Fibroblast of the aortic adventitia (primary cell): ENCODE measurements at regions not wholly inside any gene's neighbourhood (a gene's known extent, or its start where the extent isn't known, plus 50 kb on each side); places are given as distances from the start of the nearest gene placed in this dataset.

Experiments used
- DNase-seq: peaks from one replicate; pipeline ENCODE4 v3.0.0-alpha.2; 2010; ENCODE audit warnings: low read depth
- H3K4me3 ChIP-seq: 2 replicates; pipeline ENCODE4 v1.5.1; 2011; ENCODE audit warnings: low read depth, mild to moderate bottlenecking, control low read depth, low read length, moderate library complexity
- TF ChIP-seq, protein P1 (sequence below): IDR thresholded peaks from 2 replicates; pipeline ENCODE4 v1.5.1; 2011; ENCODE audit warnings: mild to moderate bottlenecking, low read length, control low read depth, inconsistent platforms; ENCODE audit not compliant: insufficient read depth

GRCh38 chr4:106594291-106594952 is 225.8 kb upstream of the GIMD1 start:
- no peak overlapping the region for H3K4me3 ChIP-seq
- TF ChIP-seq, protein P1, sequence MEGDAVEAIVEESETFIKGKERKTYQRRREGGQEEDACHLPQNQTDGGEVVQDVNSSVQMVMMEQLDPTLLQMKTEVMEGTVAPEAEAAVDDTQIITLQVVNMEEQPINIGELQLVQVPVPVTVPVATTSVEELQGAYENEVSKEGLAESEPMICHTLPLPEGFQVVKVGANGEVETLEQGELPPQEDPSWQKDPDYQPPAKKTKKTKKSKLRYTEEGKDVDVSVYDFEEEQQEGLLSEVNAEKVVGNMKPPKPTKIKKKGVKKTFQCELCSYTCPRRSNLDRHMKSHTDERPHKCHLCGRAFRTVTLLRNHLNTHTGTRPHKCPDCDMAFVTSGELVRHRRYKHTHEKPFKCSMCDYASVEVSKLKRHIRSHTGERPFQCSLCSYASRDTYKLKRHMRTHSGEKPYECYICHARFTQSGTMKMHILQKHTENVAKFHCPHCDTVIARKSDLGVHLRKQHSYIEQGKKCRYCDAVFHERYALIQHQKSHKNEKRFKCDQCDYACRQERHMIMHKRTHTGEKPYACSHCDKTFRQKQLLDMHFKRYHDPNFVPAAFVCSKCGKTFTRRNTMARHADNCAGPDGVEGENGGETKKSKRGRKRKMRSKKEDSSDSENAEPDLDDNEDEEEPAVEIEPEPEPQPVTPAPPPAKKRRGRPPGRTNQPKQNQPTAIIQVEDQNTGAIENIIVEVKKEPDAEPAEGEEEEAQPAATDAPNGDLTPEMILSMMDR: no peak
- no peak for DNase-seq

DNA sequence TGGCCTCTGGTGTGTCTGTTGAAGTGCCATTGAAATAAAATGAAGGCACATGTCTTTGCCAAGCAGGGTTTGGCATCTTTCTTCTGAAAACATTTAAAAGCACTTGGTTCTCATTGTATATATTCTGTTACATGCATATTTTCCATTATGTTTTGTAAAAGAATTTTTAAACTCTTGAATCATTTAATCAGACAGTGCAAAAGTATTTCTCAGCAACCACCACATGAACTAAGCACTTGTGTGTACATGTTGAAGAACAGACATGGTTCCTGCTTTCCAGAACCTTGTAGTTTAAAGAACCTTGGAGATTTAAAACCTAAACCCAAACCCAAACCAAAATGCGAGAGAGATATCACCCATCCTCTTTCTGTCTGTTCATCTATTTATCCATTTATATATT is 220.3 kb upstream of the GIMD1 start:
- TF ChIP-seq, protein P1: no peak
- H3K4me3 ChIP-seq: no peak overlapping the region
- DNase-seq: no peak

DNA sequence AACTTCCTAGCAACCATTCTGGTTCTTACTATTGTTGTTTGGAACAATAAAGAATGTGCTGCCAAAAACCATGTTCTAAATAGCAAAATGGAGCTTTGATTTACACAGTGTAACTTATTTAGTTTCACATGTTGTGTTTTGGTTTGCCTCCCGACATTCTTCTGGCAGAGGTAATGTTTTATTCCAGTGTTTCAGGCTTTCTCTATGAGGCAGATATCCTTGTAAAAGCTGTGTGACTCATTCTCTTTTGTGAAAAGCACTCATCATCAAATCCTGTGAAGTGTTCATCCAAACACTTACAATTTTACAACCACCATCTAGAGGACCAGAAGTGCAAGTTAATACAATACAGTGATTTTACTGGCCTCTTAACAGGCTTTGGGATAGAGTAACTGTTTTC is 219.0 kb upstream of the GIMD1 start:
- TF ChIP-seq, protein P1: no peak
- peak; percentile 78 for DNase-seq
- H3K4me3 ChIP-seq: no peak overlapping the region

DNA sequence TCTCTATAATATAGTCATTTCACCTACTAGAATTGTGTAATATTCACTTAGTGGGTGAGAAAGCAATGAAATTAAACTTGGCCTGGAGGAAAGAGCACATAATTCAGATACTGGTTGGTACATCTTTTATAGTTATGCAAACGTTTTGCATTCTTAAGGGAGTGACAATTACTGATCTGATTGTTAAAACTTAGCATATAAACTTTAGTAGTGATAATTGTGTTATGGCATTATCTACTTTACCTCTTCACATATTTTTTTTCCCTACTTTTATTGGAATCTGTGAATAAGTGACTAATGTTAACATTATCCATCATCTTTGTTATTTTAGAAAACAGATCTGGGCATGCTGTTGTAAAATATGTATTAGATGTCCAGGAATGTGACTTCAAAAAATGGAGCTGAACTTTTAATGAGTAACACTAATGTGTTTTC is 217.4 kb upstream of the GIMD1 start:
- TF ChIP-seq, protein P1: no peak
- no peak overlapping the region for H3K4me3 ChIP-seq
- peak; percentile 20 for DNase-seq

DNA sequence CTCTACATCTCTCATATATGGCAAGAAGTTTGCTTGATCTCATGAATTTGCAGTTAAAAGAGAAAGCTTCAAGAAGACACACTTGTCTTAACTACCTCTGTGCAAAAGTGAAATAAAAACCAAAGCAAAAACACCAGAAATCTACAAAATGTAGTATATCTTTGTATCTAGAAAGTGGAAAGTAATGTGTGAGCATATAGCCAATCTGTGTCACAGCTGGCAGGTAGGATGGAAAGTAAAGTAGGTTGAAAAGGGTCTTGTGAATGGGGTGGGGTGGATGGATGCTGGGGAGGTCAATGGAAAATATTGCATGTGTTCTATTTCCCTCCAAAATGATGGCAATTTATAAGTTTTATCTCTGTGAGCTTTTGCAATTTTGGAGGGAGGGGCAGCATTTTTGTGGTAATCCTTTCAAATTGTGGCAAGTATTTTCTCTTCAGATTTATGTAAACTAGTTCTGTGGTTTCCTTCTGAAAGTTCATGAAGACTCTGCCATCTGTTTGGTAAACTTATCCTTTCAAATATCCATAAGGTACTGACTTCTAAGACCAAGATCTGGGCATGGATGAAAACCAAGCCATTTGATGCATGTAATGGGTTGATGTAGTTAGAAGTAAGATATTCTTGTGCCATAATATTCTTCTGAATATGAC is 215.9 kb upstream of the GIMD1 start:
- peak; percentile 48 for DNase-seq
- TF ChIP-seq, protein P1: no peak
- no peak overlapping the region for H3K4me3 ChIP-seq

GRCh38 chr4:106583567-106583966 is 215.0 kb upstream of the GIMD1 start:
- TF ChIP-seq, protein P1: no peak
- no peak overlapping the region for H3K4me3 ChIP-seq
- DNase-seq: peak; percentile 94
